ENCODE measurements at regions not wholly inside any gene's neighbourhood (a gene's known extent, or its start where the extent isn't known, plus 50 kb on each side); places are given as distances from the start of the nearest gene placed in this dataset.

- no peak for TF ChIP-seq REST (IDR thresholded peaks at IDR 0.05; ENCODE audit: insufficient read depth in 1 of 2, low read depth in 2 of 2, low read length in 2 of 2)
- no peak for TF ChIP-seq FOXP2 (optimal IDR thresholded peaks at IDR 0.05; ENCODE audit: borderline replicate concordance, extremely low read depth, extremely low read length, insufficient read depth)
- TF ChIP-seq TAF1 (IDR thresholded peaks at IDR 0.05; ENCODE audit: borderline replicate concordance, insufficient read depth, low read length), result no peak
- no peak for TF ChIP-seq POLR2AphosphoS5 (IDR thresholded peaks at IDR 0.05; ENCODE audit: low read depth, low read length)
- no peak for TF ChIP-seq SIN3A (IDR thresholded peaks at IDR 0.05; ENCODE audit: borderline replicate concordance, insufficient read depth, low read length)
Measured at GRCh38 chr1:59137276-59137615, 159.6 kb upstream of the FGGY start.

DNA sequence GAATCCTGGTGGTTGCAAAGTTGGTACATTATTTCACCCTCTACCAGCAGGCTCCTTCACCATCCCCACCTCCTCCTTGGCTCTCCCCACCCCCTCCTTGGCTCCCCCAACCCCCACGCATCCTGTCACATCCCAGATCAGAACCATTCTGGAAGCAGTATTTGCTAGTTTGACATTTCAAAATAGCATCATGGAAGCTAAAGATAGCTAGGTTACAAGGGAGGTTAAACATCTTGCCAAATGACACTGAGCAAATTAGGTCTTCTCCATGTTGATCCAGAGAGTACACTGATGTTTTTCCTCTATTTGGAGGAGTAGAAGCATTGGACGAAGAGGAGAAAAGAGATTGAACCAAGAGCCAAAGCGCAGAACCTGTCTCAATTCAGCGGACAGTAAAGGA, 158.9 kb upstream of the FGGY start:
- TF ChIP-seq FOXP2 (optimal IDR thresholded peaks at IDR 0.05; ENCODE audit: borderline replicate concordance, extremely low read depth, extremely low read length, insufficient read depth) (no peak), TAF1 (IDR thresholded peaks at IDR 0.05; ENCODE audit: borderline replicate concordance, insufficient read depth, low read length) (no peak), SIN3A (IDR thresholded peaks at IDR 0.05; ENCODE audit: borderline replicate concordance, insufficient read depth, low read length) (no peak), REST (IDR thresholded peaks at IDR 0.05; ENCODE audit: insufficient read depth in 1 of 2, low read depth in 2 of 2, low read length in 2 of 2) (no peak), POLR2AphosphoS5 (IDR thresholded peaks at IDR 0.05; ENCODE audit: low read depth, low read length) (no peak)

DNA sequence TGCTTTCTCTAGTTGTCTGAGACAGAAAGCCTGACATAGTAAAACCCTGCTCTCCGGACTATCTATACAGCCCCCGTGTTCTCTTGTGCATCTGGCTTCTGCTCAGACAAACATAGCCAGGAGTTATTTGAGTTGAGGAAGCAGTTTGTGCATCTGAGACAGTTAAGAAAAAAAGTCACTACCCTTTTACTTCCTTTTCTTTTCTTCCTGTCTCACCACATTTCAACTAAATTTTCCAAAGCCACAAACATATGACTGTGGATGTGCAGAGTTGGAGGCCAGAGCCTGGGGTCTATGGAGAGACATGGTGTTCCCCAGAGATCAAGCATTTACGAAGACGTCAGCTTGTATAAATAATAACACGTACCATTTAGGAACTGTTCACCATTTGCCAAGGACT, 158.5 kb upstream of the FGGY start:
- TF ChIP-seq SIN3A (IDR thresholded peaks at IDR 0.05; ENCODE audit: borderline replicate concordance, insufficient read depth, low read length) (no peak), TAF1 (IDR thresholded peaks at IDR 0.05; ENCODE audit: borderline replicate concordance, insufficient read depth, low read length) (no peak), REST (IDR thresholded peaks at IDR 0.05; ENCODE audit: insufficient read depth in 1 of 2, low read depth in 2 of 2, low read length in 2 of 2) (no peak), FOXP2 (optimal IDR thresholded peaks at IDR 0.05; ENCODE audit: borderline replicate concordance, extremely low read depth, extremely low read length, insufficient read depth) (no peak), POLR2AphosphoS5 (IDR thresholded peaks at IDR 0.05; ENCODE audit: low read depth, low read length) (no peak)

DNA sequence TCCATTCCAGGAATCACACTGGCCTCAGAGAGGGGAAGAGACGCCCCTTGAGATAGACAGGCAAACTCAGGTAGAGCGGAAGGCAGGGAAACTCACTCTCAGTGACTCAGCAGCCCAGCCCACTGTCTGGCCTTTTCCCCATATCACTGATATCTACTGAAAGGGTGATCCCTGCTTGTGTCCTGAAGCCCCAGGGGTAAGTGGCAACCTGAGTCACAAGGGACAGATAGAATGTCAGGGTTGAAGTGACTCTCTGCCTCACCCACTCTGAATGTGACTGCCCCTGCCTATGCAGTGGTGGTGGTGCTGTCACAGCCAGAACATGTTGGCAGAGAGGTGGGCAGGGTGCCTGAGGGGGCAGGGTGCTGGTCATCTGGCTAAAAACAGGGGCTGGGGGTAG, 157.5 kb upstream of the FGGY start:
- TF ChIP-seq POLR2AphosphoS5 (IDR thresholded peaks at IDR 0.05; ENCODE audit: low read depth, low read length) (no peak), REST (IDR thresholded peaks at IDR 0.05; ENCODE audit: insufficient read depth in 1 of 2, low read depth in 2 of 2, low read length in 2 of 2) (no peak), FOXP2 (optimal IDR thresholded peaks at IDR 0.05; ENCODE audit: borderline replicate concordance, extremely low read depth, extremely low read length, insufficient read depth) (no peak)

GRCh38 chr1:59141267-59141863, 155.5 kb upstream of the FGGY start:
- TF ChIP-seq TAF1 (IDR thresholded peaks at IDR 0.05; ENCODE audit: borderline replicate concordance, insufficient read depth, low read length) (no peak), POLR2AphosphoS5 (IDR thresholded peaks at IDR 0.05; ENCODE audit: low read depth, low read length) (no peak), SIN3A (IDR thresholded peaks at IDR 0.05; ENCODE audit: borderline replicate concordance, insufficient read depth, low read length) (no peak), FOXP2 (optimal IDR thresholded peaks at IDR 0.05; ENCODE audit: borderline replicate concordance, extremely low read depth, extremely low read length, insufficient read depth) (no peak), REST (IDR thresholded peaks at IDR 0.05; ENCODE audit: insufficient read depth in 1 of 2, low read depth in 2 of 2, low read length in 2 of 2) (no peak)

Measured in PFSK-1 (cell line).